Activated CD4-positive, alpha-beta T cell treated with anti-CD3 and anti-CD28 coated beads, Interleukin-2, amount 50 U/mL, for 48 hours (primary cell): ENCODE measurements at regions not wholly inside any gene's neighbourhood (a gene's known extent, or its start where the extent isn't known, plus 50 kb on each side); places are given as distances from the start of the nearest gene placed in this dataset.

Experiments used
- DNase-seq, 2 experiments: peaks; one replicate each; pipeline ENCODE4 v3.0.0-alpha.2; 2020

GRCh38 chr4:60216752-60217151 lies 983.4 kb upstream of the ADGRL3 start:
- DNase-seq = no peak

GRCh38 chr4:60221866-60222265 lies 978.3 kb upstream of the ADGRL3 start:
- DNase-seq = no peak

GRCh38 chr4:60223208-60223923 lies 976.8 kb upstream of the ADGRL3 start:
- DNase-seq = no peak

- no peak for DNase-seq
Observed at GRCh38 chr4:60241866-60242265, 958.3 kb upstream of the ADGRL3 start.

- no peak for DNase-seq
Observed at GRCh38 chr4:60249784-60250183, 950.3 kb upstream of the ADGRL3 start.

- no peak for DNase-seq
Observed at GRCh38 chr4:60250657-60251056, 949.5 kb upstream of the ADGRL3 start.

- no peak for DNase-seq
Observed at GRCh38 chr4:60259781-60260180, 940.3 kb upstream of the ADGRL3 start.

GRCh38 chr4:60266505-60266904 lies 933.6 kb upstream of the ADGRL3 start:
- DNase-seq = no peak

GRCh38 chr4:60296386-60296785 lies 903.7 kb upstream of the ADGRL3 start:
- DNase-seq = no peak

GRCh38 chr4:60313611-60314178 lies 886.4 kb upstream of the ADGRL3 start:
- no peak for DNase-seq

- DNase-seq = no peak
Observed at GRCh38 chr4:60314416-60314815, 885.7 kb upstream of the ADGRL3 start.

- DNase-seq = no peak
Observed at GRCh38 chr4:60315586-60315985, 884.5 kb upstream of the ADGRL3 start.

GRCh38 chr4:60326735-60327134 lies 873.4 kb upstream of the ADGRL3 start:
- no peak for DNase-seq

- DNase-seq = no peak
Observed at GRCh38 chr4:60327651-60328050, 872.5 kb upstream of the ADGRL3 start.

GRCh38 chr4:60344908-60345307 lies 855.2 kb upstream of the ADGRL3 start:
- DNase-seq = no peak

GRCh38 chr4:60345392-60345791 lies 854.7 kb upstream of the ADGRL3 start:
- DNase-seq = no peak

GRCh38 chr4:60359746-60360367 lies 840.3 kb upstream of the ADGRL3 start:
- DNase-seq = no peak

GRCh38 chr4:60365176-60365575 lies 835.0 kb upstream of the ADGRL3 start:
- no peak for DNase-seq

GRCh38 chr4:60366661-60367060 lies 833.5 kb upstream of the ADGRL3 start:
- DNase-seq = no peak

GRCh38 chr4:60368986-60369385 lies 831.1 kb upstream of the ADGRL3 start:
- DNase-seq = no peak

- DNase-seq = no peak
Observed at GRCh38 chr4:60378010-60378409, 822.1 kb upstream of the ADGRL3 start.

- no peak for DNase-seq
Observed at GRCh38 chr4:60384516-60384915, 815.6 kb upstream of the ADGRL3 start.

- DNase-seq = no peak
Observed at GRCh38 chr4:60389633-60390032, 810.5 kb upstream of the ADGRL3 start.

GRCh38 chr4:60396341-60397049 lies 803.6 kb upstream of the ADGRL3 start:
- no peak for DNase-seq
